Calu3 (cell line): ENCODE measurements at regions not wholly inside any gene's neighbourhood (a gene's known extent, or its start where the extent isn't known, plus 50 kb on each side); places are given as distances from the start of the nearest gene placed in this dataset.

Experiments
- BruUV-seq: library from RNA; stranded (reverse); fragments of 400-500 nt; replicated peaks from 2 replicates; lab custom pipeline; 2021; lab: Mats Ljungman, UMichigan
- CTCF ChIA-PET: fragments of 300-600 bp; sonication (Branson Sonifier 250); formaldehyde crosslinking; loops from one replicate; lab custom pipeline; 2022; ENCODE audit warnings: antibody characterized with exemption; lab: Charles Lee
- DNase-seq: peaks from one replicate; pipeline ENCODE4 v3.0.0; 2022
- H3K27ac Mint-ChIP-seq: one replicate; pipeline ENCODE4 v1.8.0; 2022; ENCODE audit warnings: mixed read lengths; ENCODE audit not compliant: unreplicated experiment
- H3K27me3 Mint-ChIP-seq: one replicate; pipeline ENCODE4 v1.8.0; 2022; ENCODE audit warnings: mixed read lengths; ENCODE audit not compliant: unreplicated experiment
- H3K36me3 Mint-ChIP-seq: one replicate; pipeline ENCODE4 v1.8.0; 2022; ENCODE audit warnings: mild to moderate bottlenecking, moderate library complexity, mixed read lengths; ENCODE audit not compliant: insufficient read depth, unreplicated experiment
- H3K4me1 Mint-ChIP-seq: one replicate; pipeline ENCODE4 v1.8.0; 2022; ENCODE audit warnings: mild to moderate bottlenecking, low read depth, mixed read lengths; ENCODE audit not compliant: unreplicated experiment
- H3K4me3 Mint-ChIP-seq: one replicate; pipeline ENCODE4 v1.8.0; 2022; ENCODE audit warnings: mild to moderate bottlenecking, low read depth, moderate library complexity, mixed read lengths; ENCODE audit not compliant: unreplicated experiment
- H3K9me3 Mint-ChIP-seq: one replicate; pipeline ENCODE4 v1.8.0; 2022; ENCODE audit warnings: low read depth, mixed read lengths; ENCODE audit not compliant: unreplicated experiment
- intact Hi-C: fragments of 100-400 bp; cut with micrococcal nuclease; formaldehyde crosslinking; loops from one replicate; pipeline ENCODE4 v1.10.0; 2022; ENCODE audit not compliant: unreplicated experiment
- TF ChIP-seq, protein P1 (sequence below): fragments of 200-600 bp; IDR thresholded peaks from one replicate; pipeline ENCODE4 v1.8.0; 2022; ENCODE audit warnings: antibody characterized with exemption; ENCODE audit not compliant: unreplicated experiment

DNA sequence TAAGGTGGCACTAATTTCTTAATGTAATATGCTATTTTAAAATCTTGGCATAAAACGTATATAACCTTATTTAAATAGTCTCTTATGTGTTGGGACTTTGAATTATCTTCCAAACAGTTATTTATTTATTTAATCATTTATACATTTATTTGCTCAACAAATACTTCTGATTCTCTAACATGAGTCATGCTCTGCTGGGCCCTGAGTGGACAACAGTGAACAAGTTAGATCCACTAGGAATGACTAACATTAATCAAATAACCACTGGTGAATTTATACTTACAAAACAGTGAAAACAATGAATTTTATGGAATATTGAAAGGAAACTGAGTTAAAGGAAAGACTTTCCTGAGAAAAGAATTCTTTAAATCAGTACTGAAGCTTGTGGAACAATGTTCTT, 1257.2 kb upstream of the CHAC2 start:
- intact Hi-C loops = no loop called here
- no peaks in the 10 kb centered on the region for H3K4me1 Mint-ChIP-seq
- TF ChIP-seq, protein P1, sequence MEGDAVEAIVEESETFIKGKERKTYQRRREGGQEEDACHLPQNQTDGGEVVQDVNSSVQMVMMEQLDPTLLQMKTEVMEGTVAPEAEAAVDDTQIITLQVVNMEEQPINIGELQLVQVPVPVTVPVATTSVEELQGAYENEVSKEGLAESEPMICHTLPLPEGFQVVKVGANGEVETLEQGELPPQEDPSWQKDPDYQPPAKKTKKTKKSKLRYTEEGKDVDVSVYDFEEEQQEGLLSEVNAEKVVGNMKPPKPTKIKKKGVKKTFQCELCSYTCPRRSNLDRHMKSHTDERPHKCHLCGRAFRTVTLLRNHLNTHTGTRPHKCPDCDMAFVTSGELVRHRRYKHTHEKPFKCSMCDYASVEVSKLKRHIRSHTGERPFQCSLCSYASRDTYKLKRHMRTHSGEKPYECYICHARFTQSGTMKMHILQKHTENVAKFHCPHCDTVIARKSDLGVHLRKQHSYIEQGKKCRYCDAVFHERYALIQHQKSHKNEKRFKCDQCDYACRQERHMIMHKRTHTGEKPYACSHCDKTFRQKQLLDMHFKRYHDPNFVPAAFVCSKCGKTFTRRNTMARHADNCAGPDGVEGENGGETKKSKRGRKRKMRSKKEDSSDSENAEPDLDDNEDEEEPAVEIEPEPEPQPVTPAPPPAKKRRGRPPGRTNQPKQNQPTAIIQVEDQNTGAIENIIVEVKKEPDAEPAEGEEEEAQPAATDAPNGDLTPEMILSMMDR = no peak
- no peak overlapping the region for H3K4me3 Mint-ChIP-seq
- no peak for DNase-seq
- no peak overlapping the region for H3K27ac Mint-ChIP-seq
- CTCF ChIA-PET = no interaction called here
- BruUV-seq = no TSS peak
- H3K9me3 Mint-ChIP-seq = peaks cover 18% of the 10 kb centered on the region
- no peaks in the 10 kb centered on the region for H3K27me3 Mint-ChIP-seq
- H3K36me3 Mint-ChIP-seq = no peaks in the 10 kb centered on the region

DNA sequence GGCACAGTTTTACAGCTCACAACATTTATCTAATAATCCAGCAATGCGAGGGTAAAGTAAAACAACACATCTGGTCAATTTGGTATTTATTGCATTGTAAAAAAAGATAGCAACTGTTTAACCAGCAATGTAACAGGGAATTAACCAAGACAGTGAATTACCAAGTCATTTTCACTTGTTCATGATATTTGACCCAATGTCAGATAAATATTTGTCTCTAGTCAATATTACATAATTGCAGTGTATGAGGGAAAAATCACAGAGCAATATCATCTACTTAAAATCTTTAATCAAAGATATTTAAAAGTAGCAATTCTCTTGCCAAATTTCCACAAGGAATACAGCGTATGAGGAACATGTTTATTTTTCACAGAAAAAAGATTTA, 1265.1 kb upstream of the CHAC2 start:
- no peak overlapping the region for H3K27ac Mint-ChIP-seq
- H3K27me3 Mint-ChIP-seq = no peaks in the 10 kb centered on the region
- H3K4me1 Mint-ChIP-seq = no peaks in the 10 kb centered on the region
- no peaks in the 10 kb centered on the region for H3K36me3 Mint-ChIP-seq
- peaks cover 6% of the 10 kb centered on the region for H3K9me3 Mint-ChIP-seq
- intact Hi-C loops = no loop called here
- CTCF ChIA-PET = no interaction called here
- H3K4me3 Mint-ChIP-seq = no peak overlapping the region
- no peak for DNase-seq
- no TSS peak for BruUV-seq
- TF ChIP-seq, protein P1 = no peak

DNA sequence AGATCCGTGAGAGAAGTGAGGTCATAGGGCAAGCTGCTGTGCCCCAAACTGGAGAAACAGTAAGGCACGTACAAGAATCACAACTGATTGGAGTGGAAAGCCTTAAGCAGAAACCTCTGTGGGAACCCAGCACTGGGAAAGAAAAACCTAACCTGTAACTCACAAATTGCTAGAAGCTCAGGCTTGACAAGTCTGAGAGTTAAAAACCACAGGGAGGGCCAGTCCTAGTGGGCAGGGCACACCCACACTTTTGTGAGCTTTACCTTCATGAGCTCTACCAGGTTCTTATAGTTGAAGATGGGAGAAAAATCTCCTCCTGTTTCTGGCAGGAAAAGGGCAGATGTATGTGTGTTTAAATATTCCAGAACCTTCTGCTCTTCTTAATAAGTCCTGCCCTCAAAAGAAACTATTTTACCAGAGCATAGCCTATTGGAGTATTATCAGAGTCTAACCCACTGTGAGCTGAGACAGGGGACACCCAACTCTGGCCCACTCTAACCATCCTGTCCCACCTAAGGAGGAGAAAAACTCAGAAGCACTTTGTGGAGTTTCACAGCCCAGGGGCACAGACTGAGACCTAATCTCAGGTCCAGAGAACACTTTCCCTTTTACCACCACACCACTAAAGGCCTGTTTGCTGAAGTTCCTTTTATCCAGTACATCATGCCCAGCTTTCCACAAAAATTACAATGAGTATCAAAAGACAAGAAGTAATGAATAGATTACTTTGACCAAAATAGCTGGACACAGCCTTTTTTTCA, 1265.7 kb upstream of the CHAC2 start:
- peaks cover 6% of the 10 kb centered on the region for H3K9me3 Mint-ChIP-seq
- no peak for DNase-seq
- intact Hi-C loops = no loop called here
- CTCF ChIA-PET = no interaction called here
- no peaks in the 10 kb centered on the region for H3K36me3 Mint-ChIP-seq
- H3K27me3 Mint-ChIP-seq = no peaks in the 10 kb centered on the region
- no peak overlapping the region for H3K27ac Mint-ChIP-seq
- TF ChIP-seq, protein P1 = no peak
- H3K4me3 Mint-ChIP-seq = no peak overlapping the region
- no TSS peak for BruUV-seq
- no peaks in the 10 kb centered on the region for H3K4me1 Mint-ChIP-seq

DNA sequence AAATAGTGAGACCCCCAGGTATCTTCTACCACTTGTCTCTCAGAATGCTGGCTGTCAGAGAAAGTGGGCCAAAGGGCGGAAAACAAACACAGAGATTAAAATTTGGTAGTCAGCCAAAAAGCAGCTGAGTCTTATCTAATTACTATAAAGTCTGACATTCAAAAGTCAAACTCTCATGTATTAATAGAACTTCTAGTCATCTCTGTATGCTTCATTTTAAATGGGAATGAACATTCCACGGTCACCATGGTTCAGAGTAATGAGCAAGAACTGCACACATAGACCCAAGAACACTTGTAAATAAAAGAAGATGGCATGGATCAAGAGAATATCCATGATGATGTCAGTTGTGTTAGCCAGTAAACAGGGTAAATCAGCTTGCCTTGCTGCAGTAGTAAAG, 1267.0 kb upstream of the CHAC2 start:
- no peak overlapping the region for H3K4me3 Mint-ChIP-seq
- DNase-seq = no peak
- H3K27me3 Mint-ChIP-seq = no peaks in the 10 kb centered on the region
- no TSS peak for BruUV-seq
- H3K36me3 Mint-ChIP-seq = no peaks in the 10 kb centered on the region
- peaks cover 5% of the 10 kb centered on the region for H3K9me3 Mint-ChIP-seq
- no peak overlapping the region for H3K27ac Mint-ChIP-seq
- CTCF ChIA-PET = no interaction called here
- no peaks in the 10 kb centered on the region for H3K4me1 Mint-ChIP-seq
- intact Hi-C loops = no loop called here
- TF ChIP-seq, protein P1 = no peak
